PFSK-1 (cell line): ENCODE measurements at regions not wholly inside any gene's neighbourhood (a gene's known extent, or its start where the extent isn't known, plus 50 kb on each side); places are given as distances from the start of the nearest gene placed in this dataset.

ENCODE experiments used
- FOXP2 ChIP-seq: optimal IDR thresholded peaks from 2 replicates; pipeline ENCODE3; 2011; ENCODE audit warnings: borderline replicate concordance, control low read depth, inconsistent platforms; ENCODE audit not compliant: insufficient read depth; ENCODE audit errors: extremely low read length, extremely low read depth
- POLR2AphosphoS5 ChIP-seq: IDR thresholded peaks from 2 replicates; pipeline ENCODE4 v1.6.1; 2012; ENCODE audit warnings: low read depth, mild to moderate bottlenecking, control low read depth, low read length, moderate library complexity
- REST ChIP-seq, 2 experiments: IDR thresholded peaks; 2 replicates each; pipeline versions ENCODE4 v1.6.1 to v1.8.0; 2011 to 2012; ENCODE audit warnings: low read depth in 2 of 2, low read length in 2 of 2, control low read depth in 1 of 2, inconsistent platforms in 1 of 2, mild to moderate bottlenecking in 1 of 2, moderate library complexity in 1 of 2; ENCODE audit not compliant: insufficient read depth in 1 of 2
- SIN3A ChIP-seq: IDR thresholded peaks from 2 replicates; pipeline ENCODE4 v1.6.1; 2012; ENCODE audit warnings: mild to moderate bottlenecking, low read length, moderate library complexity, borderline replicate concordance; ENCODE audit not compliant: insufficient read depth
- TAF1 ChIP-seq: IDR thresholded peaks from 2 replicates; pipeline ENCODE4 v1.6.1; 2012; ENCODE audit warnings: low read length, control low read depth, borderline replicate concordance; ENCODE audit not compliant: insufficient read depth

GRCh38 chr9:24931894-24932293 is 386.2 kb upstream of the IZUMO3 start:
- no peak for TF ChIP-seq FOXP2
- TF ChIP-seq SIN3A: no peak
- no peak for TF ChIP-seq POLR2AphosphoS5
- TF ChIP-seq TAF1: no peak
- TF ChIP-seq REST (IDR thresholded peaks at IDR 0.05; ENCODE audit: insufficient read depth in 1 of 2, low read depth in 2 of 2, low read length in 2 of 2): no peak

- TF ChIP-seq SIN3A: no peak
- TF ChIP-seq REST (IDR thresholded peaks at IDR 0.05; ENCODE audit: insufficient read depth in 1 of 2, low read depth in 2 of 2, low read length in 2 of 2): no peak
- no peak for TF ChIP-seq FOXP2
- TF ChIP-seq POLR2AphosphoS5: no peak
- TF ChIP-seq TAF1: no peak
These were observed 367.1 kb upstream of the IZUMO3 start for GRCh38 chr9:24912767-24913166.

GRCh38 chr9:24901319-24901718 is 355.6 kb upstream of the IZUMO3 start:
- no peak for TF ChIP-seq FOXP2
- TF ChIP-seq REST (IDR thresholded peaks at IDR 0.05; ENCODE audit: insufficient read depth in 1 of 2, low read depth in 2 of 2, low read length in 2 of 2): no peak
- TF ChIP-seq SIN3A: no peak
- TF ChIP-seq TAF1: no peak
- TF ChIP-seq POLR2AphosphoS5: no peak

GRCh38 chr9:24900179-24900578 is 354.5 kb upstream of the IZUMO3 start:
- TF ChIP-seq FOXP2 (no peak), TAF1 (no peak), POLR2AphosphoS5 (no peak), REST (IDR thresholded peaks at IDR 0.05; ENCODE audit: insufficient read depth in 1 of 2, low read depth in 2 of 2, low read length in 2 of 2) (no peak), SIN3A (no peak)

GRCh38 chr9:24899463-24899862 is 353.8 kb upstream of the IZUMO3 start:
- TF ChIP-seq FOXP2: no peak
- no peak for TF ChIP-seq REST (IDR thresholded peaks at IDR 0.05; ENCODE audit: insufficient read depth in 1 of 2, low read depth in 2 of 2, low read length in 2 of 2)
- TF ChIP-seq SIN3A: no peak
- TF ChIP-seq TAF1: no peak
- no peak for TF ChIP-seq POLR2AphosphoS5
